ENCODE measurements at regions not wholly inside any gene's neighbourhood (a gene's known extent, or its start where the extent isn't known, plus 50 kb on each side); places are given as distances from the start of the nearest gene placed in this dataset.

DNA sequence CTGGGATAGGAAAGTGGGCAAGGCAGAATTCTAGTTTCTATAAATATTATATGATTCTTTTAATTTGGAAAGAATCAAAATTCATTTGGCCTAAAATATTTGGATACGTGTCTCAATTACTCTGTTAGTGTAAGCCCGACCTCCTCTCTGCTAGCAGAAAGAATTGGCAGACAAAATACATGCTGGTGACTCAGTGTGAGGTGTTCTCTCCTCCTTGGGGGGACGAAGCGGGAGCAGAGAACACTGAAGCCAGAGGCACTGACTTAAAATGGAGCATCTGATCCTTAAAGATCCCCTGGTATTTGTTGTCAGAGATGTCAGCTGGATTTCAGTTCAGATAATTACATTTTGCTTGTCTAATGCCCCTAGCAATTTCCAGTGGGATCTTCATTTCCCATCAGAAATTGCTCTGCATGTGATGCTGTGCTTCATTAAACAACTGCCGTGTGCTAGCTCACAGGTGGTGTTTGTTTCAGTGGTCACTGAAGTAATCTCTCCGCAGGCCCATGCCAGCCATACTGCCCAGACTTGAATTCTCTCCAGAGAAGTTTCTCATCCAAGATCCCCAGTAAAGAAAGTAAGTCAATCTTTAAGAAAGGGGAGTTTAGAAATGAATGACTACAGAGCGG is 188.7 kb upstream of the TLL1 start:
- H3K9me3 ChIP-seq (replicated peaks in 1 of 2; ENCODE audit: control insufficient read depth in 1 of 2, insufficient read depth in 1 of 2, low read length in 2 of 2) = no peaks in the 10 kb centered on the region
- H2AFZ ChIP-seq (ENCODE audit: insufficient read depth, low read depth, low read length, poor library complexity, severe bottlenecking) = no peak overlapping the region
- H3K9ac ChIP-seq (ENCODE audit: insufficient read depth, low read length, poor library complexity, severe bottlenecking) = no peak overlapping the region
- no peaks in the 10 kb centered on the region for H3K36me3 ChIP-seq (replicated peaks in 1 of 2; ENCODE audit: control insufficient read depth in 1 of 2, insufficient read depth in 2 of 2, low read length in 2 of 2)
- no peaks in the 10 kb centered on the region for H3K4me1 ChIP-seq (ENCODE audit: control insufficient read depth in 1 of 2, insufficient read depth in 2 of 2, low read length in 2 of 2)
- Mint-ChIP-seq H3K4me3 (no peak overlapping the region), H3K27ac (no peak overlapping the region), H3K9me3 (peaks cover 0 to 9% (median 3%) of the 10 kb centered on the region in 7 donors), H3K27me3 (ENCODE audit: low read depth in 3 of 3) (peaks cover 0 to 1% (median 0%) of the 10 kb centered on the region in 3 donors), H3K4me1 (no peaks in the 10 kb centered on the region), H3K36me3 (no peaks in the 10 kb centered on the region)
- H3K4me2 ChIP-seq (replicated peaks; ENCODE audit: extremely low read depth, low read length, poor library complexity, severe bottlenecking) = no peak overlapping the region
- 83% methylated on average over 2 of the region's 7 CpGs for WGBS (ENCODE audit: insufficient coverage)
- no peaks in the 10 kb centered on the region for H4K20me1 ChIP-seq (ENCODE audit: insufficient read depth, low read length)
- no peak overlapping the region for H3K27ac ChIP-seq (ENCODE audit: low read depth in 1 of 2, low read length in 2 of 2)
- no peak overlapping the region for H3K4me3 ChIP-seq (replicated peaks in 1 of 3; ENCODE audit: low read depth in 2 of 3, low read length in 3 of 3)
- DNase-seq = no peak
- no peaks in the 10 kb centered on the region for H3K79me2 ChIP-seq (ENCODE audit: insufficient read depth, low read length)
- intact Hi-C loops (cut with micrococcal nuclease) = no loop called here
- TF ChIP-seq, protein P1, sequence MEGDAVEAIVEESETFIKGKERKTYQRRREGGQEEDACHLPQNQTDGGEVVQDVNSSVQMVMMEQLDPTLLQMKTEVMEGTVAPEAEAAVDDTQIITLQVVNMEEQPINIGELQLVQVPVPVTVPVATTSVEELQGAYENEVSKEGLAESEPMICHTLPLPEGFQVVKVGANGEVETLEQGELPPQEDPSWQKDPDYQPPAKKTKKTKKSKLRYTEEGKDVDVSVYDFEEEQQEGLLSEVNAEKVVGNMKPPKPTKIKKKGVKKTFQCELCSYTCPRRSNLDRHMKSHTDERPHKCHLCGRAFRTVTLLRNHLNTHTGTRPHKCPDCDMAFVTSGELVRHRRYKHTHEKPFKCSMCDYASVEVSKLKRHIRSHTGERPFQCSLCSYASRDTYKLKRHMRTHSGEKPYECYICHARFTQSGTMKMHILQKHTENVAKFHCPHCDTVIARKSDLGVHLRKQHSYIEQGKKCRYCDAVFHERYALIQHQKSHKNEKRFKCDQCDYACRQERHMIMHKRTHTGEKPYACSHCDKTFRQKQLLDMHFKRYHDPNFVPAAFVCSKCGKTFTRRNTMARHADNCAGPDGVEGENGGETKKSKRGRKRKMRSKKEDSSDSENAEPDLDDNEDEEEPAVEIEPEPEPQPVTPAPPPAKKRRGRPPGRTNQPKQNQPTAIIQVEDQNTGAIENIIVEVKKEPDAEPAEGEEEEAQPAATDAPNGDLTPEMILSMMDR (IDR thresholded peaks at IDR 0.05) = no peak
- H3K27me3 ChIP-seq (ENCODE audit: control insufficient read depth in 2 of 2, insufficient read depth in 2 of 2, low read length in 2 of 2) = no peaks in the 10 kb centered on the region

DNA sequence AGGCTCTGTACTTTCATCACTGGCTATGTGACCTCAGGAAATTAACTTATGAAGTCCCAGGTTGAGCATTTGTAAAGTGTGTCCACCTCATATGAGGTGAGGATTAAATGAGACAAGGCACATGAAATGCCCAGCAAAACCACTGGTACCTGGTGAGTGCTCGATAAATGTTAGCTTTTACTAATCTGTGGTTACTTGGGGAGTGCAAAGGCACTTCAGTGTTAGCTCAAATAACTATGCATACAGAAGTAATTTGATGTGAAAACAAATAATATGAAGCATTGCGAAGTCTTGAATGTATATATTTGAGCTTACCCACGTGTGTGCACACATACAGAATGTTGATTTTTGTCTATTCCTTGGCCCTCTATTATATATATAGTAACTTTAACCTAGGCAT is 186.3 kb upstream of the TLL1 start:
- Mint-ChIP-seq H3K4me1 (no peaks in the 10 kb centered on the region), H3K4me3 (no peak overlapping the region), H3K27ac (no peak overlapping the region), H3K27me3 (ENCODE audit: low read depth in 3 of 3) (no peaks in the 10 kb centered on the region), H3K9me3 (peaks cover 0 to 7% (median 3%) of the 10 kb centered on the region in 7 donors), H3K36me3 (no peaks in the 10 kb centered on the region)
- no peaks in the 10 kb centered on the region for H3K4me1 ChIP-seq (ENCODE audit: control insufficient read depth in 1 of 2, insufficient read depth in 2 of 2, low read length in 2 of 2)
- no peak overlapping the region for H3K4me3 ChIP-seq (replicated peaks in 1 of 3; ENCODE audit: low read depth in 2 of 3, low read length in 3 of 3)
- H3K4me2 ChIP-seq (replicated peaks; ENCODE audit: extremely low read depth, low read length, poor library complexity, severe bottlenecking) = no peak overlapping the region
- H3K27ac ChIP-seq (ENCODE audit: low read depth in 1 of 2, low read length in 2 of 2) = no peak overlapping the region
- H3K9ac ChIP-seq (ENCODE audit: insufficient read depth, low read length, poor library complexity, severe bottlenecking) = no peak overlapping the region
- peaks cover 0 to 4% of the 10 kb centered on the region in 2 donors for H3K9me3 ChIP-seq (replicated peaks in 1 of 2; ENCODE audit: control insufficient read depth in 1 of 2, insufficient read depth in 1 of 2, low read length in 2 of 2)
- H3K27me3 ChIP-seq (ENCODE audit: control insufficient read depth in 2 of 2, insufficient read depth in 2 of 2, low read length in 2 of 2) = no peaks in the 10 kb centered on the region
- intact Hi-C loops (cut with micrococcal nuclease) = no loop called here
- H3K36me3 ChIP-seq (replicated peaks in 1 of 2; ENCODE audit: control insufficient read depth in 1 of 2, insufficient read depth in 2 of 2, low read length in 2 of 2) = no peaks in the 10 kb centered on the region
- no peaks in the 10 kb centered on the region for H3K79me2 ChIP-seq (ENCODE audit: insufficient read depth, low read length)
- no peak for DNase-seq
- 100% methylated on average over 1 of the region's 3 CpGs for WGBS (ENCODE audit: insufficient coverage)
- no peak overlapping the region for H2AFZ ChIP-seq (ENCODE audit: insufficient read depth, low read depth, low read length, poor library complexity, severe bottlenecking)
- TF ChIP-seq, protein P1 (IDR thresholded peaks at IDR 0.05) = no peak
- no peaks in the 10 kb centered on the region for H4K20me1 ChIP-seq (ENCODE audit: insufficient read depth, low read length)

All from CD14-positive monocyte (primary cell).